ENCODE measurements at regions not wholly inside any gene's neighbourhood (a gene's known extent, or its start where the extent isn't known, plus 50 kb on each side); places are given as distances from the start of the nearest gene placed in this dataset.

GRCh38 chr18:24656050-24656449 is 195.6 kb downstream of the HRH4 start:
- no peak for TF ChIP-seq CTCF (conservative IDR thresholded peaks at IDR 0.05; ENCODE audit: low read depth, low read length)
- TF ChIP-seq POLR2A (IDR thresholded peaks at IDR 0.05; ENCODE audit: low read depth, low read length) = no peak
- TF ChIP-seq SMC3 (IDR thresholded peaks at IDR 0.05; ENCODE audit: low read depth, low read length) = no peak
- TF ChIP-seq MAFK (IDR thresholded peaks at IDR 0.05; ENCODE audit: low read depth, low read length) = no peak
- no peak for TF ChIP-seq RFX5 (IDR thresholded peaks at IDR 0.05; ENCODE audit: low read depth, low read length)
- no peak for TF ChIP-seq RAD21 (IDR thresholded peaks at IDR 0.05; ENCODE audit: low read length)
- TF ChIP-seq CEBPB (IDR thresholded peaks at IDR 0.05; ENCODE audit: low read depth, low read length) = no peak
- TF ChIP-seq MXI1 (IDR thresholded peaks at IDR 0.05; ENCODE audit: borderline replicate concordance, low read depth, low read length) = no peak
- TF ChIP-seq USF2 (IDR thresholded peaks at IDR 0.05; ENCODE audit: low read depth, low read length) = no peak
- no peak for TF ChIP-seq CHD1 (IDR thresholded peaks at IDR 0.05; ENCODE audit: low read depth, low read length)
